ENCODE measurements at regions not wholly inside any gene's neighbourhood (a gene's known extent, or its start where the extent isn't known, plus 50 kb on each side); places are given as distances from the start of the nearest gene placed in this dataset.

DNA sequence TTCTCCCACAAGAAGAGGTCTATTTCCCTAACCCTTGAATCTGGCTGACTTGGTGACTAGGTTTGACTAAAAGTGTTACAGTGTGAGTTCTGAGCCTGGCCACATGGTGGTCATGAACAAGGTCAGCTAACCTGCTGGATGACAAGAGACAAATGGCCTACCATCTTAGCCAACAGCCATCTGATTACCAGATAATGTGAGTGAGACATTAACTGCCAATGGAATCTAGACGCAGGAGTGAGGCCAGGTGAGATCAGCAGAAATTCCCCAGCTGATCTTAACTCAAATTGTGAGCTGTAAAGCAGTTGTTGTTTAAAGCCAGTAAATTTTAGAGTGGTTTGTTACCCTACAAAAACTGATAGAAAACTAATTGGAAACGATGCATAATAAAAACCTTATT lies 320.0 kb downstream of the BRINP2 start:
- no peak overlapping the region for H3K27ac ChIP-seq
- TF ChIP-seq POLR2AphosphoS5 (IDR thresholded peaks at IDR 0.05), result no peak
- TF ChIP-seq, protein P1, sequence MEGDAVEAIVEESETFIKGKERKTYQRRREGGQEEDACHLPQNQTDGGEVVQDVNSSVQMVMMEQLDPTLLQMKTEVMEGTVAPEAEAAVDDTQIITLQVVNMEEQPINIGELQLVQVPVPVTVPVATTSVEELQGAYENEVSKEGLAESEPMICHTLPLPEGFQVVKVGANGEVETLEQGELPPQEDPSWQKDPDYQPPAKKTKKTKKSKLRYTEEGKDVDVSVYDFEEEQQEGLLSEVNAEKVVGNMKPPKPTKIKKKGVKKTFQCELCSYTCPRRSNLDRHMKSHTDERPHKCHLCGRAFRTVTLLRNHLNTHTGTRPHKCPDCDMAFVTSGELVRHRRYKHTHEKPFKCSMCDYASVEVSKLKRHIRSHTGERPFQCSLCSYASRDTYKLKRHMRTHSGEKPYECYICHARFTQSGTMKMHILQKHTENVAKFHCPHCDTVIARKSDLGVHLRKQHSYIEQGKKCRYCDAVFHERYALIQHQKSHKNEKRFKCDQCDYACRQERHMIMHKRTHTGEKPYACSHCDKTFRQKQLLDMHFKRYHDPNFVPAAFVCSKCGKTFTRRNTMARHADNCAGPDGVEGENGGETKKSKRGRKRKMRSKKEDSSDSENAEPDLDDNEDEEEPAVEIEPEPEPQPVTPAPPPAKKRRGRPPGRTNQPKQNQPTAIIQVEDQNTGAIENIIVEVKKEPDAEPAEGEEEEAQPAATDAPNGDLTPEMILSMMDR (IDR thresholded peaks at IDR 0.05), result no peak
- TF ChIP-seq POLR2A (IDR thresholded peaks at IDR 0.05), result no peak

DNA sequence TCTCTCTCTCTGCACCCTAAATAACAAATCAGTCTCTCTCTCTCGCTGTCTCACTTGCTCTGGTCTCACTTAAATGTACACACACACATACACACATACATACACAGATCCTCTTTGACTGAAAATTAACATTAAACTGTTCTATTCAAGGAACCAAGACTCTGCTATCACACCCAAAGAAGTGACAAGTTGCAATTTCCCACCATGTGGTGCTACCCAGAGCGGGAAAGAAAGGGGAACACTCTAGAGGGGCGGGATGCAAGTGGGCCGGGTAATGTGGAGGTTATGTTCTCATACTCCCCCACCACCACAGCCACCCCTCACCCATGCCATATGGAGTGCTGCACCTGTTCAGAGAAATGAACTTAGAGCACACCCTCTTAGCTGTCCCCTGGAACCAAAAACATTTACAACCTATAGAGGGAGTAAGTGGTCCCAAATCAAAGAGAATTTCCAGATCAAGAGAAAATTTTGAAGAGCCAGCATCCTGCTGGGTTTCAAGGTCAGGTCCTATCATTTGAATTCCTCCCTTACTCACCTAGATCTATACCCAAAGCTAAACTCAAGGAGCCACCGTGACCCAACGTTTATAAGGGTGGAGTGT lies 319.4 kb downstream of the BRINP2 start:
- intact Hi-C loops (cut with DNase I; ENCODE audit: low total_unique reads), result no loop called here
- Histone ChIP-seq H3K4me1 (no peaks in the 10 kb centered on the region), H3K36me3 (no peaks in the 10 kb centered on the region), H3K27ac (no peak overlapping the region), H3K4me3 (no peak overlapping the region), H3K27me3 (no peaks in the 10 kb centered on the region), H3K9me3 (no peaks in the 10 kb centered on the region)
- no peak for DNase-seq (ENCODE audit: low spot score in 2 of 2)
- no peak for TF ChIP-seq POLR2A (IDR thresholded peaks at IDR 0.05)
- TF ChIP-seq, protein P1 (IDR thresholded peaks at IDR 0.05), result no peak
- TF ChIP-seq POLR2AphosphoS5 (IDR thresholded peaks at IDR 0.05), result no peak

More for the DNA sequence above, 320.0 kb downstream of the BRINP2 start:
- no peaks in the 10 kb centered on the region for H3K27me3 ChIP-seq
- H3K36me3 ChIP-seq, result no peaks in the 10 kb centered on the region
- no peaks in the 10 kb centered on the region for H3K4me1 ChIP-seq
- H3K4me3 ChIP-seq, result no peak overlapping the region
- DNase-seq (ENCODE audit: low spot score in 2 of 2), result no peak
- H3K9me3 ChIP-seq, result peaks cover 0 to 1% of the 10 kb centered on the region in 2 donors
- intact Hi-C loops (cut with DNase I; ENCODE audit: low total_unique reads), result no loop called here

DNA sequence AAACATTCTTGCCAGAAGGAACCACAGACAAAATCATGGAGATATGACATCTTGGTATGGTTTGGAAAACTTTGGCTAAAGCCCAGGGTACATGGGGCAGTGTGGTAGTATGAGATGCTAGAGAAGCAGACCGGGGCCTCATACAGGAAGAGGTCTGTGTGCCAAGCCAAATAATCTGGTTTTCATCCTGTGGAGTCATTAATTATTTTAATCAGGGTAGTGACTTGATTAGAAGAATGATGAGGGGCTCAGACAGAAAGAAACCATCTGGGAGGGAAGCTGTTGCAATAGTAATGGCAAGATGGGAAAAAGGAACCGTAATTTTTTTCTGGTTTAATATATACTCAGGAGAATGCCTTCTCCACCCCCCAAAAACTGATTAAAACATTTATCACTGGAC lies 318.0 kb downstream of the BRINP2 start:
- Histone ChIP-seq H3K4me1 (no peaks in the 10 kb centered on the region), H3K27ac (no peak overlapping the region), H3K36me3 (no peaks in the 10 kb centered on the region), H3K27me3 (no peaks in the 10 kb centered on the region), H3K4me3 (no peak overlapping the region), H3K9me3 (no peaks in the 10 kb centered on the region)
- TF ChIP-seq, protein P1 (IDR thresholded peaks at IDR 0.05), result no peak
- TF ChIP-seq POLR2AphosphoS5 (IDR thresholded peaks at IDR 0.05), result no peak
- TF ChIP-seq POLR2A (IDR thresholded peaks at IDR 0.05), result no peak
- intact Hi-C loops (cut with DNase I; ENCODE audit: low total_unique reads), result no loop called here
- no peak for DNase-seq (ENCODE audit: low spot score in 2 of 2)

DNA sequence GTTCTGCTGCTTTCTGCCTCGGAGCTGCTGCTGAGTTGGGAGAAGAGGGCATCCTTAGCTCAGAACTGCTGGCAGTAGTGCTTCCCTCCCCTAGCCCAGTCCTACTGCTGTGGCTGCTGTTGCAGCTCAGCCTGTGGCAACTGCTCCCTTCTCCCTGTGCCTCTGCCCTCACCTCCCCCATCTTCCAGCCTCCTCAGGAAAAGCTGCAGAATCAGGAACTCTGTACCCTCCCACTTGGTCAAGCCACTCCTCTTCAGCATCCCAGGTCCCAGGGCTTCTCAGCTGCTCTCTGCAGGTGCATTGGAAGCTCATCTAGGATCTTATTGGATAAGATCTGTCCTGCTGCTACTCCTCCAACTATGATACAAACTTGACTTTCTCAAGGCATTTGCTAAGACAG lies 316.7 kb downstream of the BRINP2 start:
- no peaks in the 10 kb centered on the region for H3K36me3 ChIP-seq
- H3K27ac ChIP-seq, result no peak overlapping the region
- TF ChIP-seq, protein P1 (IDR thresholded peaks at IDR 0.05), result no peak
- TF ChIP-seq POLR2A (IDR thresholded peaks at IDR 0.05) (no peak), POLR2AphosphoS5 (IDR thresholded peaks at IDR 0.05) (no peak)
- intact Hi-C loops (cut with DNase I; ENCODE audit: low total_unique reads), result no loop called here
- H3K9me3 ChIP-seq, result no peaks in the 10 kb centered on the region
- H3K4me1 ChIP-seq, result no peaks in the 10 kb centered on the region
- no peak overlapping the region for H3K4me3 ChIP-seq
- no peak for DNase-seq (ENCODE audit: low spot score in 2 of 2)
- no peaks in the 10 kb centered on the region for H3K27me3 ChIP-seq

DNA sequence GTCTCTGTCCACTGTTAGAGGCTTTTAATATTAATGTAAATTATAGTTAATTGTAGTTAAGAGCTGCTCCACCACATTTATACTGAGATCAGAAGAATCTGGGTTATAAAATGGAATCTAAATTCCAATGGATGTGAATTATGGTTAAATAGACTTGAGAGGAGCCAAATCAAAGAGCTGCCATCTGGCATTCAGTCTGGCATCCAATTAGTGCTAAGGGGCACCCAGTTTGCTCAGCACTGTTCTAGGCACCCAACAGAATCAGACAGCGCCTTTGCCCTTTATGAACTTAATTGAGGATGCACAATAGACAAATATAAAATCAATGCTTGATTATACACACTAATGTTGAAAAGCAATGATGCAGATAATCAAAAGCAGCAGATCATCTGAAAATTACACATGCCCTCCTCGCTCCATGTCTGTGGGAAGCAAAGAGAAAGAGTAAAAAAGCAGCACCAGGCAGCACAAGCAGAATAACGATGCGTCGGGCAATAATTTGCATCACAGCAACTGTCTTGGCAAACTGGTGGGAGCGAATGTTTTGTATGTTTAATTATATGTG lies 310.1 kb downstream of the BRINP2 start:
- no peak overlapping the region for H3K4me3 ChIP-seq
- DNase-seq (ENCODE audit: low spot score in 2 of 2), result no peak
- H3K36me3 ChIP-seq, result no peaks in the 10 kb centered on the region
- H3K27me3 ChIP-seq, result no peaks in the 10 kb centered on the region
- no peaks in the 10 kb centered on the region for H3K9me3 ChIP-seq
- H3K27ac ChIP-seq, result no peak overlapping the region
- intact Hi-C loops (cut with DNase I; ENCODE audit: low total_unique reads), result no loop called here
- TF ChIP-seq POLR2AphosphoS5 (IDR thresholded peaks at IDR 0.05) (no peak), POLR2A (IDR thresholded peaks at IDR 0.05) (no peak)
- TF ChIP-seq, protein P1 (IDR thresholded peaks at IDR 0.05), result no peak
- no peaks in the 10 kb centered on the region for H3K4me1 ChIP-seq

Measured in breast epithelium (tissue), 4 donors.